ENCODE measurements at regions not wholly inside any gene's neighbourhood (a gene's known extent, or its start where the extent isn't known, plus 50 kb on each side); places are given as distances from the start of the nearest gene placed in this dataset.

DNA sequence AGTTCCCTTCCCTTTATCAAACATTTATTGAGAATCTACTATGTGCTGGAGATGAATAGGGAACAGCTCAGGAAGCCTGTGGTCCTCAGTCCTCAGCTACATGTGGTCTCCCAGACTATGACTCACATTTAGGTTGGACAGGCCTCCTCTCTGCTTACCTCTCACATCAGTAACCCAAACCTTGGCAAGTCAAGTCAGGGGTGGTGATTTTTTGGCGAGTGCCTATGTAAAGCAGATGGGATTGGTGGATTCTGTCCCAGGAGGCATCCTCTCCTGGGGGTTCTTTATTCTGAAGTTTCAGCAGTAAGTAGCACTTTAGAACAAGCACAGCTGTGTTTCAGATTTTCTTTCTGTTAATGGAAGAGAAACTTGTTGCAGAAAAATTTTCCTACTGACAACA is 241.3 kb downstream of the PRDM2 start:
- TF ChIP-seq, protein P1, sequence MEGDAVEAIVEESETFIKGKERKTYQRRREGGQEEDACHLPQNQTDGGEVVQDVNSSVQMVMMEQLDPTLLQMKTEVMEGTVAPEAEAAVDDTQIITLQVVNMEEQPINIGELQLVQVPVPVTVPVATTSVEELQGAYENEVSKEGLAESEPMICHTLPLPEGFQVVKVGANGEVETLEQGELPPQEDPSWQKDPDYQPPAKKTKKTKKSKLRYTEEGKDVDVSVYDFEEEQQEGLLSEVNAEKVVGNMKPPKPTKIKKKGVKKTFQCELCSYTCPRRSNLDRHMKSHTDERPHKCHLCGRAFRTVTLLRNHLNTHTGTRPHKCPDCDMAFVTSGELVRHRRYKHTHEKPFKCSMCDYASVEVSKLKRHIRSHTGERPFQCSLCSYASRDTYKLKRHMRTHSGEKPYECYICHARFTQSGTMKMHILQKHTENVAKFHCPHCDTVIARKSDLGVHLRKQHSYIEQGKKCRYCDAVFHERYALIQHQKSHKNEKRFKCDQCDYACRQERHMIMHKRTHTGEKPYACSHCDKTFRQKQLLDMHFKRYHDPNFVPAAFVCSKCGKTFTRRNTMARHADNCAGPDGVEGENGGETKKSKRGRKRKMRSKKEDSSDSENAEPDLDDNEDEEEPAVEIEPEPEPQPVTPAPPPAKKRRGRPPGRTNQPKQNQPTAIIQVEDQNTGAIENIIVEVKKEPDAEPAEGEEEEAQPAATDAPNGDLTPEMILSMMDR (conservative IDR thresholded peaks at IDR 0.05 in 1 of 2, IDR thresholded peaks at IDR 0.05 in 1 of 2; ENCODE audit: extremely low read depth in 1 of 2, insufficient read depth in 1 of 2, low read depth in 1 of 2, low read length in 2 of 2) = no peak
- TF ChIP-seq EZH2 (IDR thresholded peaks at IDR 0.05; ENCODE audit: borderline replicate concordance, low read length) = no peak

Measured in mammary epithelial cell (primary cell).